HCT116 (cell line): ENCODE measurements at regions not wholly inside any gene's neighbourhood (a gene's known extent, or its start where the extent isn't known, plus 50 kb on each side); places are given as distances from the start of the nearest gene placed in this dataset.

Experiments
- ATAC-seq: fragments of 200-7000 bp; cut with Tn5 transposase; 2 replicates; pipeline ENCODE4 v1.9.1; 2020; ENCODE audit warnings: mild to moderate bottlenecking, moderate library complexity
- BruUV-seq: library from RNA; stranded (reverse); fragments of 400-500 nt; replicated peaks from 2 replicates; lab custom pipeline; 2021; lab: Mats Ljungman, UMichigan
- CTCF ChIA-PET: fragments of 300-600 bp; sonication (Branson Sonifier 250); formaldehyde crosslinking; loops from one replicate; lab custom pipeline; 2021; ENCODE audit warnings: antibody characterized with exemption; lab: Charles Lee
- POLR2A ChIA-PET: fragments of 300-600, 350-600 bp; sonication (Branson Sonifier 250); formaldehyde crosslinking; loops from one replicate; lab custom pipeline; 2021; ENCODE audit warnings: antibody characterized with exemption; lab: Charles Lee
- RAD21 ChIA-PET, 2 experiments: fragments of 300-600 bp; sonication (Branson Sonifier 250); formaldehyde crosslinking; loops; one replicate each; lab custom pipeline; 2023; ENCODE audit warnings: low total read pairs in 2 of 2; ENCODE audit not compliant: uncharacterized antibody in 2 of 2, unreplicated experiment in 2 of 2, low non-redundant PET in 1 of 2; lab: Charles Lee
- DNase-seq: peaks from one replicate; pipeline ENCODE4 v3.0.0-alpha.2; 2010; ENCODE audit warnings: low read depth, low spot score
- H2AFZ ChIP-seq: fragments of 200-600 bp; shearing (Covaris generic), sonication (generic); 2 replicates; pipeline ENCODE4 v1.6.1; 2017; ENCODE audit warnings: low read depth, mixed run types, mixed read lengths, antibody characterized with exemption, low read length; ENCODE audit not compliant: poor library complexity, severe bottlenecking
- H3K27ac ChIP-seq: 2 replicates; pipeline ENCODE4 v1.5.1; 2012; ENCODE audit warnings: low read depth, low read length
- H3K27me3 ChIP-seq: fragments of 200-600 bp; sonication (generic); 2 replicates; pipeline ENCODE4 v1.6.1; 2016; ENCODE audit warnings: mixed run types, low read length, mixed read lengths; ENCODE audit not compliant: insufficient read depth
- H3K36me3 ChIP-seq, 2 experiments: fragments of 200-500 bp in 1 of 2; fragments of 200-600 bp in 1 of 2; sonication (Bioruptor generic) in 1 of 2; sonication (generic) in 1 of 2; 2 replicates each; pipeline versions ENCODE4 v1.5.1 to v1.6.1; 2014 to 2016; ENCODE audit warnings: low read length in 2 of 2, inconsistent platforms in 1 of 2, mixed read lengths in 1 of 2, mixed run types in 1 of 2; ENCODE audit not compliant: insufficient read depth in 2 of 2, control insufficient read depth in 1 of 2
- H3K4me1 ChIP-seq, 2 experiments: fragments of 200-600 bp in 1 of 2; sonication (generic) in 1 of 2; 2 replicates each; pipeline versions ENCODE4 v1.5.1 to v1.6.1; 2012 to 2017; ENCODE audit warnings: low read length in 2 of 2, inconsistent platforms in 1 of 2, mild to moderate bottlenecking in 1 of 2, mixed read lengths in 1 of 2, mixed run types in 1 of 2, moderate library complexity in 1 of 2; ENCODE audit not compliant: insufficient read depth in 2 of 2, control insufficient read depth in 1 of 2
- H3K4me2 ChIP-seq: fragments of 200-600 bp; sonication (generic); 2 replicates; pipeline ENCODE4 v1.6.1; 2017; ENCODE audit warnings: mixed run types, low read length, mixed read lengths
- H3K4me3 ChIP-seq, 2 experiments: fragments of 200-600 bp in 1 of 2; sonication (generic) in 1 of 2; replicated peaks in 1 of 2; 2 replicates each; pipeline ENCODE4 v1.5.1; 2011 to 2016; ENCODE audit warnings: low read length in 2 of 2, control low read depth in 1 of 2, low read depth in 1 of 2, mild to moderate bottlenecking in 1 of 2, mixed read lengths in 1 of 2, mixed run types in 1 of 2
- H3K79me2 ChIP-seq: fragments of 200-600 bp; sonication (generic); 2 replicates; pipeline ENCODE4 v1.6.1; 2017; ENCODE audit warnings: mild to moderate bottlenecking, mixed run types, low read length, moderate library complexity, mixed read lengths; ENCODE audit not compliant: insufficient read depth
- H3K9ac ChIP-seq: fragments of 200-600 bp; sonication (generic); 2 replicates; pipeline ENCODE4 v1.6.1; 2016; ENCODE audit warnings: low read length, mixed read lengths
- H3K9me2 ChIP-seq: fragments of 200-600 bp; sonication (generic), shearing (Covaris generic); 2 replicates; pipeline ENCODE4 v1.6.1; 2017; ENCODE audit warnings: mixed run types, mild to moderate bottlenecking, moderate library complexity; ENCODE audit not compliant: insufficient read depth
- H3K9me3 ChIP-seq, 2 experiments: fragments of 200-500 bp in 1 of 2; fragments of 200-600 bp in 1 of 2; sonication (Bioruptor generic) in 1 of 2; sonication (generic) in 1 of 2; 2 replicates each; pipeline ENCODE4 v1.6.1; 2014 to 2017; ENCODE audit warnings: low read length in 2 of 2, mixed read lengths in 2 of 2, inconsistent platforms in 1 of 2, low read depth in 1 of 2, mild to moderate bottlenecking in 1 of 2, mixed run types in 1 of 2, moderate library complexity in 1 of 2; ENCODE audit not compliant: control insufficient read depth in 1 of 2, insufficient read depth in 1 of 2
- H4K20me1 ChIP-seq: fragments of 200-600 bp; sonication (generic), shearing (Covaris generic); 2 replicates; pipeline ENCODE4 v1.6.1; 2017; ENCODE audit warnings: mixed run types, mild to moderate bottlenecking, moderate library complexity; ENCODE audit not compliant: insufficient read depth
- CBX3 ChIP-seq: IDR thresholded peaks from 2 replicates; pipeline ENCODE4 v1.6.1; 2012; ENCODE audit warnings: low read depth
- EGR1 ChIP-seq: IDR thresholded peaks from 2 replicates; pipeline ENCODE4 v1.6.1; 2012; ENCODE audit warnings: low read depth
- ELF1 ChIP-seq: IDR thresholded peaks from 2 replicates; pipeline ENCODE4 v1.6.1; 2012; ENCODE audit warnings: low read depth, borderline replicate concordance
- EZH2 ChIP-seq: fragments of 200-600 bp; sonication (generic); IDR thresholded peaks from 2 replicates; pipeline ENCODE4 v1.6.1; 2017; ENCODE audit warnings: antibody characterized with exemption, mixed run types
- EZH2phosphoT487 ChIP-seq: fragments of 200-600 bp; IDR thresholded peaks from 2 replicates; pipeline ENCODE4 v1.6.1; 2018; ENCODE audit warnings: antibody characterized with exemption, borderline replicate concordance
- JUND ChIP-seq: IDR thresholded peaks from 2 replicates; pipeline ENCODE4 v1.6.1; 2012
- POLR2AphosphoS5 ChIP-seq: IDR thresholded peaks from 2 replicates; pipeline ENCODE4 v1.6.1; 2011; ENCODE audit warnings: mild to moderate bottlenecking, low read depth, low read length, moderate library complexity
- SRF ChIP-seq: IDR thresholded peaks from 2 replicates; pipeline ENCODE4 v1.6.1; 2012; ENCODE audit warnings: low read depth
- YY1 ChIP-seq: IDR thresholded peaks from 2 replicates; pipeline ENCODE4 v1.6.1; 2011; ENCODE audit warnings: low read length, low read depth, moderate library complexity, mild to moderate bottlenecking; ENCODE audit not compliant: insufficient replicate concordance; ENCODE audit errors: extremely low read depth
- ZNF274 ChIP-seq: fragments of 200-500 bp; sonication (Bioruptor generic); IDR thresholded peaks from 2 replicates; pipeline ENCODE4 v1.6.1; 2014; ENCODE audit warnings: mild to moderate bottlenecking, low read depth, low read length, inconsistent platforms
- intact Hi-C: fragments of 100-400 bp; cut with micrococcal nuclease; formaldehyde crosslinking; loops from 2 replicates; pipeline ENCODE4 v1.10.0; 2022
- TF ChIP-seq, protein P1 (sequence below): IDR thresholded peaks from 2 replicates; pipeline ENCODE4 v1.6.1; 2012
- TF ChIP-seq, protein P2 (sequence below), 3 experiments: fragments of 200-600 bp in 1 of 3; sonication (generic) in 1 of 3; IDR thresholded peaks in 2 of 3; conservative IDR thresholded peaks in 1 of 3; 2 replicates each; pipeline ENCODE4 v1.5.1; 2012 to 2017; ENCODE audit warnings: low read depth in 2 of 3, low read length in 2 of 3, antibody characterized with exemption in 1 of 3, borderline replicate concordance in 1 of 3, control low read depth in 1 of 3, mild to moderate bottlenecking in 1 of 3, mixed read lengths in 1 of 3, mixed run types in 1 of 3, moderate library complexity in 1 of 3; ENCODE audit not compliant: insufficient read depth in 1 of 3
- TF ChIP-seq, protein P3 (sequence below): IDR thresholded peaks from 2 replicates; pipeline ENCODE4 v1.6.1; 2011; ENCODE audit warnings: mild to moderate bottlenecking, low read length, moderate library complexity; ENCODE audit not compliant: insufficient replicate concordance; ENCODE audit errors: extremely low read depth

DNA sequence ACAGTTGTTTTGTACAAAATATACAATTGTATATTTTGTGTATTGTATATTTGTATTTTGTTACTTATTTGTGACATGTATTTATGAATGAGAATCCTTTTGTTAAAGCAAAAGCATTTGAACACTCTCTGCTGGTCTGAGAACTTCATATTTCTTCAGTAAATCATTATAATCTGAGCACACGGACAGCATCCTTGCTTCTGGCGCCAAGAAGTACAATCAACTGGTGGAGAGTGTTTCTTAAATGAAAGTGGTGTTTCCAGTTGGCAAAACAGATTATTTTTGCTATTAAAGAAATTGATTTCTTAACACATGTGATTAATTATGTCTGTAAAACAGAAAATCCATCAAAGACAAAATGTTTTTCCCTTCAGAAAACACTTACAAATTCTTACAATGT, 95.1 kb upstream of the COPS8 start:
- no peak overlapping the region for H2AFZ ChIP-seq
- no peaks in the 10 kb centered on the region for H4K20me1 ChIP-seq
- H3K4me3 ChIP-seq = no peak overlapping the region
- no TSS peak for BruUV-seq
- no peaks in the 10 kb centered on the region for H3K36me3 ChIP-seq
- no peak overlapping the region for H3K9ac ChIP-seq
- intact Hi-C loops = no loop called here
- H3K4me1 ChIP-seq = no peaks in the 10 kb centered on the region
- no peak overlapping the region for H3K27ac ChIP-seq
- no peaks in the 10 kb centered on the region for H3K9me2 ChIP-seq
- H3K79me2 ChIP-seq = no peaks in the 10 kb centered on the region
- DNase-seq = no peak
- TF ChIP-seq, protein P1, sequence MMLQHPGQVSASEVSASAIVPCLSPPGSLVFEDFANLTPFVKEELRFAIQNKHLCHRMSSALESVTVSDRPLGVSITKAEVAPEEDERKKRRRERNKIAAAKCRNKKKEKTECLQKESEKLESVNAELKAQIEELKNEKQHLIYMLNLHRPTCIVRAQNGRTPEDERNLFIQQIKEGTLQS = no peak
- TF ChIP-seq SRF (no peak), JUND (no peak)
- TF ChIP-seq, protein P2, sequence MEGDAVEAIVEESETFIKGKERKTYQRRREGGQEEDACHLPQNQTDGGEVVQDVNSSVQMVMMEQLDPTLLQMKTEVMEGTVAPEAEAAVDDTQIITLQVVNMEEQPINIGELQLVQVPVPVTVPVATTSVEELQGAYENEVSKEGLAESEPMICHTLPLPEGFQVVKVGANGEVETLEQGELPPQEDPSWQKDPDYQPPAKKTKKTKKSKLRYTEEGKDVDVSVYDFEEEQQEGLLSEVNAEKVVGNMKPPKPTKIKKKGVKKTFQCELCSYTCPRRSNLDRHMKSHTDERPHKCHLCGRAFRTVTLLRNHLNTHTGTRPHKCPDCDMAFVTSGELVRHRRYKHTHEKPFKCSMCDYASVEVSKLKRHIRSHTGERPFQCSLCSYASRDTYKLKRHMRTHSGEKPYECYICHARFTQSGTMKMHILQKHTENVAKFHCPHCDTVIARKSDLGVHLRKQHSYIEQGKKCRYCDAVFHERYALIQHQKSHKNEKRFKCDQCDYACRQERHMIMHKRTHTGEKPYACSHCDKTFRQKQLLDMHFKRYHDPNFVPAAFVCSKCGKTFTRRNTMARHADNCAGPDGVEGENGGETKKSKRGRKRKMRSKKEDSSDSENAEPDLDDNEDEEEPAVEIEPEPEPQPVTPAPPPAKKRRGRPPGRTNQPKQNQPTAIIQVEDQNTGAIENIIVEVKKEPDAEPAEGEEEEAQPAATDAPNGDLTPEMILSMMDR (IDR thresholded peaks at IDR 0.05 in 2 of 3, conservative IDR thresholded peaks at IDR 0.05 in 1 of 3; ENCODE audit: borderline replicate concordance in 1 of 3, insufficient read depth in 1 of 3, low read depth in 2 of 3, low read length in 2 of 3) = no peak
- ChIA-PET RAD21 (no interaction called here), CTCF (no interaction called here), POLR2A (no interaction called here)
- H3K9me3 ChIP-seq = no peaks in the 10 kb centered on the region
- no peak overlapping the region for H3K4me2 ChIP-seq
- no peak for ATAC-seq
- H3K27me3 ChIP-seq = peaks cover 87% of the 10 kb centered on the region

DNA sequence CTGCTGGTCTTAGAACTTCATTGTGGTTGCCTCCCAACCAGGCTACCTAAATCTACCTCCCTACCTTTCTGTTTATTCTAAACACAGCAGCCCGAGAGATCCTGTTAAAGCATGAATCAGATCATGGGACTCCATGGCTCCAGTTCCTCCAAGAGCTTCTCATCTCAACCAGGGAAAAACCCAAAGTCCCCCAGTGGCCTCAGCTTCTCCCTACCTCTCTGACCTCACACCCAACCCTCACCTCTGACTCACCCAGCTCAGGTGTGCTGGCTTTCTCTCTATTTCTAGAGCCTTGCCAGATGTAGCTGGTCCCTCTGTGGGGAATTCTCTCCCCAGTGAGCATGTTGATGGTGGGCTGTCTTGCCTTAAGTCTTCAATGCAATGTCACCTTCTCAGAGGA, 93.8 kb upstream of the COPS8 start:
- Histone ChIP-seq H4K20me1 (no peaks in the 10 kb centered on the region), H3K36me3 (no peaks in the 10 kb centered on the region), H3K4me2 (no peak overlapping the region), H3K4me3 (no peak overlapping the region), H3K27me3 (peaks cover 93% of the 10 kb centered on the region), H3K27ac (no peak overlapping the region), H3K79me2 (no peaks in the 10 kb centered on the region), H3K9me3 (no peaks in the 10 kb centered on the region), H3K9ac (no peak overlapping the region), H3K4me1 (no peaks in the 10 kb centered on the region), H3K9me2 (no peaks in the 10 kb centered on the region), H2AFZ (no peak overlapping the region)
- CTCF ChIA-PET = no interaction called here
- BruUV-seq = no TSS peak
- ATAC-seq (no peak), DNase-seq (no peak)
- POLR2A ChIA-PET = no interaction called here
- intact Hi-C loops = no loop called here
- RAD21 ChIA-PET = no interaction called here
- TF ChIP-seq, protein P3, sequence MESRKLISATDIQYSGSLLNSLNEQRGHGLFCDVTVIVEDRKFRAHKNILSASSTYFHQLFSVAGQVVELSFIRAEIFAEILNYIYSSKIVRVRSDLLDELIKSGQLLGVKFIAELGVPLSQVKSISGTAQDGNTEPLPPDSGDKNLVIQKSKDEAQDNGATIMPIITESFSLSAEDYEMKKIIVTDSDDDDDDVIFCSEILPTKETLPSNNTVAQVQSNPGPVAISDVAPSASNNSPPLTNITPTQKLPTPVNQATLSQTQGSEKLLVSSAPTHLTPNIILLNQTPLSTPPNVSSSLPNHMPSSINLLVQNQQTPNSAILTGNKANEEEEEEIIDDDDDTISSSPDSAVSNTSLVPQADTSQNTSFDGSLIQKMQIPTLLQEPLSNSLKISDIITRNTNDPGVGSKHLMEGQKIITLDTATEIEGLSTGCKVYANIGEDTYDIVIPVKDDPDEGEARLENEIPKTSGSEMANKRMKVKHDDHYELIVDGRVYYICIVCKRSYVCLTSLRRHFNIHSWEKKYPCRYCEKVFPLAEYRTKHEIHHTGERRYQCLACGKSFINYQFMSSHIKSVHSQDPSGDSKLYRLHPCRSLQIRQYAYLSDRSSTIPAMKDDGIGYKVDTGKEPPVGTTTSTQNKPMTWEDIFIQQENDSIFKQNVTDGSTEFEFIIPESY = no peak
- no peak for TF ChIP-seq SRF
- no peak for TF ChIP-seq EZH2phosphoT487
- TF ChIP-seq EZH2 = no peak
- TF ChIP-seq ELF1 = no peak
- no peak for TF ChIP-seq ZNF274
- no peak for TF ChIP-seq EGR1
- TF ChIP-seq YY1 = no peak
- TF ChIP-seq POLR2AphosphoS5 = no peak
- no peak for TF ChIP-seq CBX3
